Common myeloid progenitor, CD34-positive (primary cell): ENCODE measurements at regions not wholly inside any gene's neighbourhood (a gene's known extent, or its start where the extent isn't known, plus 50 kb on each side); places are given as distances from the start of the nearest gene placed in this dataset.
"Not testable (repeated sequence)": the region's sequence is repeated elsewhere in the genome, so short reads cannot be mapped to it uniquely, and the experiment has no call there.

Source experiments
- CTCF ChIA-PET: fragments of 350-600 bp; sonication (Branson Sonifier 250); formaldehyde crosslinking; loops from one replicate; lab custom pipeline; 2021; ENCODE audit warnings: antibody characterized with exemption; lab: Charles Lee
- POLR2A ChIA-PET: fragments of 350-600 bp; sonication (Branson Sonifier 250); formaldehyde crosslinking; loops from one replicate; lab custom pipeline; 2021; ENCODE audit warnings: antibody characterized with exemption; lab: Charles Lee
- DNase-seq, 3 donors: peaks; one replicate each; pipeline versions ENCODE4 v3.0.0 to v3.0.0-alpha.2; 2013
- H3K27ac ChIP-seq, 2 experiments: 1 replicate in 1 of 2; 2 replicates in 1 of 2; pipeline ENCODE4 v1.7.0; 2013; ENCODE audit warnings: inconsistent platforms in 2 of 2, low read length in 2 of 2, mild to moderate bottlenecking in 2 of 2, low read depth in 1 of 2, moderate library complexity in 1 of 2; ENCODE audit not compliant: severe bottlenecking in 2 of 2, insufficient read depth in 1 of 2, poor library complexity in 1 of 2
- H3K27me3 ChIP-seq, 5 experiments: replicated peaks in 2 of 5; 1 replicate in 3 of 5; 2 replicates in 2 of 5; pipeline versions ENCODE4 v1.6.1 to v1.7.0; 2013; ENCODE audit warnings: low read length in 4 of 5, mild to moderate bottlenecking in 2 of 5, moderate library complexity in 2 of 5, inconsistent platforms in 1 of 5; ENCODE audit not compliant: insufficient read depth in 5 of 5, control insufficient read depth in 4 of 5
- H3K36me3 ChIP-seq, 4 experiments: 1 replicate in 2 of 4; 2 replicates in 2 of 4; pipeline versions ENCODE4 v1.6.1 to v1.7.0; 2013; ENCODE audit warnings: low read length in 3 of 4, control low read depth in 1 of 4, mild to moderate bottlenecking in 1 of 4; ENCODE audit not compliant: control insufficient read depth in 4 of 4, insufficient read depth in 4 of 4
- H3K4me1 ChIP-seq, 4 experiments: 1 replicate in 3 of 4; 2 replicates in 1 of 4; pipeline versions ENCODE4 v1.6.1 to v1.7.1; 2013; ENCODE audit warnings: low read length in 3 of 4, mild to moderate bottlenecking in 3 of 4, control low read depth in 1 of 4, inconsistent platforms in 1 of 4, moderate library complexity in 1 of 4; ENCODE audit not compliant: control insufficient read depth in 4 of 4, insufficient read depth in 4 of 4; ENCODE audit errors: control extremely low read depth in 1 of 4
- H3K4me3 ChIP-seq, 7 experiments: 1 replicate in 4 of 7; 2 replicates in 3 of 7; pipeline versions ENCODE4 v1.5.1 to v1.7.0; 2013; ENCODE audit warnings: mild to moderate bottlenecking in 7 of 7, low read length in 6 of 7, moderate library complexity in 6 of 7, inconsistent platforms in 2 of 7, low read depth in 2 of 7, control low read depth in 1 of 7; ENCODE audit not compliant: insufficient read depth in 4 of 7, control insufficient read depth in 1 of 7; ENCODE audit errors: extremely low read depth in 1 of 7
- H3K9me3 ChIP-seq, 5 experiments: 1 replicate in 4 of 5; 2 replicates in 1 of 5; pipeline versions ENCODE4 v1.6.1 to v1.7.1; 2013; ENCODE audit warnings: low read length in 4 of 5, mild to moderate bottlenecking in 2 of 5, inconsistent platforms in 1 of 5, low read depth in 1 of 5, moderate library complexity in 1 of 5; ENCODE audit not compliant: control insufficient read depth in 4 of 5, insufficient read depth in 2 of 5; ENCODE audit errors: control extremely low read depth in 1 of 5
- WGBS: methylation state at CpG from one replicate; pipeline ENCODE4 v1.1.5; 2013; ENCODE audit not compliant: insufficient coverage; 5-methylcytosine and 5-hydroxymethylcytosine counted together

DNA sequence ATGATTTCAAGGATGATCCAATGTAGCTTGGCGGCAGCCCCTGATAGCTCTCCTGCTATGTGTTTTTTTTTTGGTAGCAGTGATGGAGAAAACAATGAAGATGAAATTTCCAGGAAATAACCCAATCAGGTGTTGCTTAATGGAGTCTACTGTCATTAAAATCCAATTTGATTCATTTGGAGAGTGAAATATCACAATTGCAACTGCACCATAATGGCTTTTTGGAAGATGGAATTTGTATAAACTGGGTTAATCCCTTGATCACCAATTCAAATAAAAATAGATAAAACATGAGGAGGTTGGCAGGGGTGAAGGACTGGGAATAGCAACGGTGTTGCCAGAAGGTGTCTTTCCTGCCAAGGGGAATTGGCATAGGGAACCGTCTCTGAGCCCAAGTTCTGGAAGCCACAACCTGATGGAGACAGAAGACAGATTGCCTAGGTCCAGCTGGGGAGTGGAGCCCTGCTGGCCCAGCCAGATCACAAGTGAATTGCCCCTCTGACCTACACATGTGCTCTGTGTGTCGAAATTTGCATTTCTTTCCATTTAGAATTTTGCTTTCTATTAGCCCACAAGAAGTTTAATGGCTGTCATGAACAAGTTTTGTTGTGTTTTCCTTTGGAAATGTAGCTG, 170.3 kb upstream of the SPRED2 start:
- POLR2A ChIA-PET = no interaction called here
- CTCF ChIA-PET = interaction anchor here (0.6 kb wide), 1 partner anchor 1925 kb away, joined by 3 read pairs; no protein-coding TSS in a partner anchor
- H3K4me3 ChIP-seq = no peak overlapping the region
- no peak for DNase-seq
- 100% methylated on average over 2 of the region's 4 CpGs for WGBS
- no peaks in the 10 kb centered on the region for H3K36me3 ChIP-seq
- no peaks in the 10 kb centered on the region for H3K9me3 ChIP-seq
- no peak overlapping the region for H3K27ac ChIP-seq
- H3K27me3 ChIP-seq = no peaks in the 10 kb centered on the region
- H3K4me1 ChIP-seq = peaks cover 0 to 8% (median 6%) of the 10 kb centered on the region in 4 experiments

DNA sequence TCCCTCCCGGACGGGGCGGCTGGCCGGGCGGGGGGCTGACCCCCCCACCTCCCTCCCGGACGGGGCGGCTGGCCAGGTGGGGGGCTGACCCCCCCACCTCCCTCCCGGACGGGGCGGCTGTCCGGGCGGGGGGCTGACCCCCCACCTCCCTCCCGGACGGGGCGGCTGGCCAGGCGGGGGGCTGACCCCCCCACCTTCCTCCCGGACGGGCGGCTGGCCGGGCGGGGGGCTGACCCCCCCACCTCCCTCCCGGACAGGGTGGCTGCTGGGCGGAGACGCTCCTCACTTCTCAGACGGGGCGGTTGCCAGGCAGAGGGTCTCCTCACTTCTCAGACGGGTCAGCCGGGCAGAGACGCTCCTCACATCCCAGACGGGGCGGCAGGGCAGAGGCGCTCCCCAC, 168.5 kb upstream of the SPRED2 start:
- H3K9me3 ChIP-seq, H3K27ac ChIP-seq, POLR2A ChIA-PET, H3K36me3 ChIP-seq, CTCF ChIA-PET, H3K4me1 ChIP-seq, DNase-seq, H3K4me3 ChIP-seq, H3K27me3 ChIP-seq: not testable (repeated sequence)
- WGBS = no CpG with 5 or more reads among the region's 33 CpGs

DNA sequence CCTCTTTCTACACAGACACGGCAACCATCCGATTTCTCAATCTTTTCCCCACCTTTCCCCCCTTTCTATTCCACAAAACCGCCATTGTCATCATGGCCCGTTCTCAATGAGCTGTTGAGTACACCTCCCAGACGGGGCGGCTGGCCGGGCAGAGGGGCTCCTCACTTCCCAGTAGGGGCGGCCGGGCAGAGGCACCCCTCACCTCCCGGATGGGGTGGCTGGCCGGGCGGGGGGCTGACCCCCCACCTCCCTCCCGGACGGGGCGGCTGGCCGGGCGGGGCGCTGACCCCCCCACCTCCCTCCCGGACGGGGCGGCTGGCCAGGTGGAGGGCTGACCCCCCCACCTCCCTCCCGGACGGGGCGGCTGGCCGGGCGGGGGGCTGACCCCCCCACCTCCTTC, 168.0 kb upstream of the SPRED2 start:
- H3K9me3 ChIP-seq, H3K36me3 ChIP-seq, DNase-seq, H3K27ac ChIP-seq, POLR2A ChIA-PET, H3K27me3 ChIP-seq, H3K4me1 ChIP-seq, CTCF ChIA-PET, H3K4me3 ChIP-seq: not testable (repeated sequence)
- no CpG with 5 or more reads among the region's 26 CpGs for WGBS

DNA sequence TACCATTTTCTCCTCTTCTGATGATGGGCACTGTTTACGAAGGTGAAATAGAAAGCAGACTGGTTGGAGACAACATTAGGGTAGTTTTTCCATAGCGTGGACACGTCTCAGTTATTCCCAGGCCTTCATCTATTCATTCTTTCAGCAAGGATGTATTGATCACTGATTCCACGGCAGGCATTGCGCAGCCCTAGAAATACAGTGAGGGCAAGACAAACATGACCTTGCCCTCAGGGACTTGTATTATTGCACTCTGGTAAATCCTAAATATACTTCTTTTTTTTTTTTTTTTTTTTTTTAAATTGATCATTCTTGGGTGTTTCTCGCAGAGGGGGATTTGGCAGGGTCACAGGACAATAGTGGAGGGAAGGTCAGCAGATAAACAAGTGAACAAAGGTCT, 167.3 kb upstream of the SPRED2 start:
- ChIA-PET POLR2A (no interaction called here), CTCF (no interaction called here)
- 98% methylated on average over 4 of the region's 6 CpGs for WGBS
- no peaks in the 10 kb centered on the region for H3K36me3 ChIP-seq
- no peak overlapping the region for H3K4me3 ChIP-seq
- H3K4me1 ChIP-seq = no peaks in the 10 kb centered on the region
- H3K27me3 ChIP-seq = no peaks in the 10 kb centered on the region
- H3K9me3 ChIP-seq = peaks cover 0 to 3% (median 0%) of the 10 kb centered on the region in 5 experiments
- H3K27ac ChIP-seq = no peak overlapping the region
- no peak for DNase-seq

DNA sequence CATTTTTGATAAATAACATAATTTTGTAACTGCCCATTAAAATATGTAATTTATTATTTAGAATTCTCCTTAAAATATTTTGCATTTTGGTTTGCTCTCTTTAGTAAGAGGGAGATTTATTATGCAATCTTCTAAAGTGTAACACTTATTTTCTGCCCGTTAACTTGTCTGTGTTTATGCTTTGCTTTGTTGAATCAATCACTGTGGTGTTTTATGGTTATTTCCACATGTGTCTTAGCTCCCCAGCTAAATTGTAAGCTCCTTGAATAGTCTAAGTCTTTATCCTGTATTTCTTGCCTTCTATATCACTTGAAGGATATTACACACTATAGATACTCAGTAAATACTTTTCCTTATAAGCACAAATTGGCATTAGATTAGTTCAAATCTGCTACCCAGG, 166.6 kb upstream of the SPRED2 start:
- WGBS = 100% methylated on average over 1 of the region's 1 CpG
- ChIA-PET CTCF (no interaction called here), POLR2A (interaction anchor here (0.6 kb wide), 1 partner anchor 108 kb away, joined by 3 read pairs; no protein-coding TSS in a partner anchor)
- H3K36me3 ChIP-seq = no peaks in the 10 kb centered on the region
- no peaks in the 10 kb centered on the region for H3K4me1 ChIP-seq
- no peak for DNase-seq
- H3K9me3 ChIP-seq = peaks cover 0 to 6% (median 0%) of the 10 kb centered on the region in 5 experiments
- no peaks in the 10 kb centered on the region for H3K27me3 ChIP-seq
- H3K27ac ChIP-seq = no peak overlapping the region
- H3K4me3 ChIP-seq = no peak overlapping the region

DNA sequence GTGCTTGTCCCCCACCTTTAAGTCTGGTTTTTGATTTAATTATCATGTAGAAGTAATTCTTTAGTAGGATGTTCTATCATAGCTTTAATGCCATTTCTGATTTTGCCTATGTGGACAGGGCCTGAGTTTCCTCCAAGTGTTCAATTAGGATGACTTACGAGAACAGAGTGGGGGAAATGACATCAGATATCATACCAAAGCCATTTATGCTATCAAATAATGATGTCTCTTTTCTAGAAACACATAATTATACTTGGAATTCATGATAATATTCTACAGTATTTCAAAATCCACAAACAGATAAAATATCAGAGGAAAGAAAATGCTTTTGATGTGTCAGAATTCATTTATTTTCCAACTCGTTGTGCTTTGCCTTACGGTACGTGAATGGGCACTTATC, 165.9 kb upstream of the SPRED2 start:
- H3K36me3 ChIP-seq = no peaks in the 10 kb centered on the region
- peaks cover 0 to 7% (median 0%) of the 10 kb centered on the region in 5 experiments for H3K9me3 ChIP-seq
- ChIA-PET CTCF (no interaction called here), POLR2A (no interaction called here)
- H3K27me3 ChIP-seq = no peaks in the 10 kb centered on the region
- DNase-seq = no peak
- WGBS = no CpG with 5 or more reads among the region's 4 CpGs
- no peak overlapping the region for H3K4me3 ChIP-seq
- no peaks in the 10 kb centered on the region for H3K4me1 ChIP-seq
- H3K27ac ChIP-seq = no peak overlapping the region

DNA sequence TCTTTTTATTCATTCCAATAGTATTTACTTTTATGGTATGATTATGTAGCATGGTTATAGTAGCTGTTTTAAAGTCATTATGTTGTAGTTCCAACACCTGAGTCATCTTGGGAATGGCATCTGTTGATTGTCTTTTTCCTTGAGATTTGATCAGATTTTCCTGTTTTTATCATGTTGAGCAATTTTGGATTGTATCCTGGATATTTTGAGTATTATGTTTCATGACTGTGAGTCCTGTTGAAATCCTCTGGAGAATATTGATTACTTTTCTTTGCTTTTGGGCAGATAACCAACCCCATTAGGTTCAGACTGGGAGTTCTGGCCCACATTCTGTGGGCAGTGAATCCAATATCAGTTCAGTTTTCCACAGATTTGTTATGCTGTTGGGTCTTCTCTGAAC, 163.2 kb upstream of the SPRED2 start:
- Histone ChIP-seq H3K36me3 (no peaks in the 10 kb centered on the region), H3K4me3 (no peak overlapping the region), H3K27me3 (no peaks in the 10 kb centered on the region), H3K9me3 (peaks cover 0 to 7% (median 0%) of the 10 kb centered on the region in 5 experiments), H3K4me1 (no peaks in the 10 kb centered on the region), H3K27ac (no peak overlapping the region)
- no peak for DNase-seq
- CTCF ChIA-PET = no interaction called here
- POLR2A ChIA-PET = no interaction called here
